Kidney (tissue), 13 donors: ENCODE measurements at regions not wholly inside any gene's neighbourhood (a gene's known extent, or its start where the extent isn't known, plus 50 kb on each side); places are given as distances from the start of the nearest gene placed in this dataset.
"Not testable (repeated sequence)": the region's sequence is repeated elsewhere in the genome, so short reads cannot be mapped to it uniquely, and the experiment has no call there.

Experiments used
- DNase-seq, 5 donors: peaks; one replicate each; pipeline ENCODE4 v3.0.0-alpha.2; 2013 to 2020
- FAIRE-seq: peaks from 2 replicates; lab custom pipeline; 2012; peaks lifted over from hg19 to GRCh38; lab: Jason Lieb, UNC
- H3K27ac ChIP-seq, 2 donors: one replicate each; pipeline ENCODE4 v1.7.0; 2013; ENCODE audit warnings: low read depth in 2 of 2, low read length in 2 of 2, inconsistent platforms in 1 of 2
- H3K27me3 ChIP-seq: one replicate; pipeline ENCODE4 v1.7.1; 2013; ENCODE audit warnings: low read length, inconsistent platforms; ENCODE audit not compliant: control insufficient read depth, insufficient read depth
- H3K36me3 ChIP-seq, 3 donors: one replicate each; pipeline versions ENCODE4 v1.7.0 to v1.7.1; 2013; ENCODE audit warnings: low read length in 3 of 3, control low read depth in 1 of 3, inconsistent platforms in 1 of 3; ENCODE audit not compliant: insufficient read depth in 3 of 3, control insufficient read depth in 2 of 3
- H3K4me1 ChIP-seq, 3 donors: one replicate each; pipeline versions ENCODE4 v1.7.0 to v1.7.1; 2013; ENCODE audit warnings: low read length in 3 of 3, inconsistent platforms in 1 of 3, low read depth in 1 of 3; ENCODE audit not compliant: control insufficient read depth in 2 of 3, insufficient read depth in 2 of 3
- H3K4me3 ChIP-seq, 3 donors: one replicate each; pipeline versions ENCODE4 v1.7.0 to v1.8.1; 2013; ENCODE audit warnings: low read length in 3 of 3, control low read depth in 1 of 3, inconsistent platforms in 1 of 3
- H3K9ac ChIP-seq, 3 donors: one replicate each; pipeline versions ENCODE4 v1.7.0 to v1.7.1; 2013; ENCODE audit warnings: low read length in 3 of 3, control low read depth in 1 of 3, inconsistent platforms in 1 of 3
- H3K9me3 ChIP-seq, 3 donors: one replicate each; pipeline versions ENCODE4 v1.7.0 to v1.7.1; 2013; ENCODE audit warnings: low read length in 3 of 3, control low read depth in 1 of 3, inconsistent platforms in 1 of 3; ENCODE audit not compliant: control insufficient read depth in 2 of 3, insufficient read depth in 1 of 3
- intact Hi-C: fragments of 100-400 bp; cut with DNase I; formaldehyde crosslinking; loops from one replicate; pipeline ENCODE4 v1.11.1; 2022
- TF ChIP-seq, protein P1 (sequence below): IDR thresholded peaks from 3 replicates; pipeline ENCODE4 v1.5.1; 2012; ENCODE audit warnings: mild to moderate bottlenecking, moderate library complexity, borderline replicate concordance; ENCODE audit not compliant: insufficient read depth; ENCODE audit errors: extremely low read depth
- donor health status: control.
- donor health status: control.
- donor health status: control.
- donor health status: control.
- donor health status: control.
- donor health status: DM: yes; HTN: yes; CAD: no.
- donor health status: Normal renal cell carcinoma (clear cell type).

DNA sequence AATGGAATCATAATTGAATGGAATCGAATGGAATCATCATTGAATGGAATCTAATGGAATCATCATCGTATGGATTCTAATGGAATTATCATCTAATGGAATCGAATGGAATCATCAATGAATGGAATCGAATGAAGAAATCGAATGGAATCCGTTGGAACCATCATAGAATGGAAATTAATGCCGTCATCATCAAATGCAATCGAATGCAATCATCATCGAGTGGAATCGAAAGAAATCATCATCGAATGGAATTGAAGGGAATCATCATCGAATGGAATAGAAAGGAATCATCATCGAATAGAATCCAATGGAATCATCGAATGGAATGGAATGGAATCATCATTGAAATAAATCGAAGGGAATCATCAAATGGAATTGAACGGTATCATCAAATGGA lies 217.2 kb downstream of the SHCBP1 start:
- H3K36me3 ChIP-seq = no peaks in the 10 kb centered on the region
- H3K9ac ChIP-seq = no peak overlapping the region
- TF ChIP-seq, protein P1, sequence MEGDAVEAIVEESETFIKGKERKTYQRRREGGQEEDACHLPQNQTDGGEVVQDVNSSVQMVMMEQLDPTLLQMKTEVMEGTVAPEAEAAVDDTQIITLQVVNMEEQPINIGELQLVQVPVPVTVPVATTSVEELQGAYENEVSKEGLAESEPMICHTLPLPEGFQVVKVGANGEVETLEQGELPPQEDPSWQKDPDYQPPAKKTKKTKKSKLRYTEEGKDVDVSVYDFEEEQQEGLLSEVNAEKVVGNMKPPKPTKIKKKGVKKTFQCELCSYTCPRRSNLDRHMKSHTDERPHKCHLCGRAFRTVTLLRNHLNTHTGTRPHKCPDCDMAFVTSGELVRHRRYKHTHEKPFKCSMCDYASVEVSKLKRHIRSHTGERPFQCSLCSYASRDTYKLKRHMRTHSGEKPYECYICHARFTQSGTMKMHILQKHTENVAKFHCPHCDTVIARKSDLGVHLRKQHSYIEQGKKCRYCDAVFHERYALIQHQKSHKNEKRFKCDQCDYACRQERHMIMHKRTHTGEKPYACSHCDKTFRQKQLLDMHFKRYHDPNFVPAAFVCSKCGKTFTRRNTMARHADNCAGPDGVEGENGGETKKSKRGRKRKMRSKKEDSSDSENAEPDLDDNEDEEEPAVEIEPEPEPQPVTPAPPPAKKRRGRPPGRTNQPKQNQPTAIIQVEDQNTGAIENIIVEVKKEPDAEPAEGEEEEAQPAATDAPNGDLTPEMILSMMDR = no peak
- FAIRE-seq = no peak
- intact Hi-C loops = no loop called here
- H3K27me3 ChIP-seq = no peaks in the 10 kb centered on the region
- H3K27ac ChIP-seq = no peak overlapping the region
- H3K4me1 ChIP-seq = no peaks in the 10 kb centered on the region
- peaks cover 3 to 21% (median 3%) of the 10 kb centered on the region in 3 donors for H3K9me3 ChIP-seq
- no peak for DNase-seq
- H3K4me3 ChIP-seq = no peak overlapping the region

DNA sequence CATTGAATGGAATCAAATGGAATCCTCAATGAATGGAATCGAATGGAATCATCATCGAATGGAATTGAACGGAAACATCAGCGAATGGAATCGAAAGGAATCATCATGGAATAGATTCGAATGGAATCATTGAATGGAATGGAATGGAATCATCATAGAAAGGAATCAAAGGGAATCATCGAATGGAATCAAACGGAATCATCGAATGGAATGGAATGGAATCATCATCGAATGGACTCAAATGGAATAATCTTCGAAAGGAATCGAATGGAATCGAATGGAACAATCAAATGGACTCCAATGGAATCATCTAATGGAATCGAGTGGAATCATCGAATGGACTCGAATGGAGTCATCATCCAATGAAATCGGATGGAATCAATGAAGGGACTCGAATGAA lies 222.6 kb downstream of the SHCBP1 start:
- H3K27me3 ChIP-seq, H3K27ac ChIP-seq, intact Hi-C loops, H3K36me3 ChIP-seq, H3K9ac ChIP-seq, DNase-seq, FAIRE-seq, H3K4me3 ChIP-seq, H3K9me3 ChIP-seq, H3K4me1 ChIP-seq: not testable (repeated sequence)

DNA sequence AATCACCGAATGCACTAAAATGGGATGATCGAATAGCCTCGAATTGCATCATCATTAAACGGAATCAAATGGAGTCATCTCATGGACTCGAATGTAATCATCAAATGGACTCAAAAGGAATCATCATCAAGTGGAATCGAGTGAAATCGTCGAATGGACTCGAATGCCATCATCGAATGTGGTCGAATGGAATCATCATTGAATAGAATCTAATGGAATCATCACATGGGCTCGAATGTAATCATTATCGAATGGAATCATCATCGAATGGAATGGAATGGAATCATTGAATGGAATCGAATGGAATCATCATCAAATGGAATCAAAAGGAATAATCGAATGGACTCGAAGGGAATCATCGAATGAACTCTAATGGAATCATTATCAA lies 224.3 kb downstream of the SHCBP1 start:
- H3K27ac ChIP-seq, H3K27me3 ChIP-seq, H3K36me3 ChIP-seq, H3K4me3 ChIP-seq, DNase-seq, H3K4me1 ChIP-seq, H3K9me3 ChIP-seq, intact Hi-C loops, FAIRE-seq, H3K9ac ChIP-seq: not testable (repeated sequence)

DNA sequence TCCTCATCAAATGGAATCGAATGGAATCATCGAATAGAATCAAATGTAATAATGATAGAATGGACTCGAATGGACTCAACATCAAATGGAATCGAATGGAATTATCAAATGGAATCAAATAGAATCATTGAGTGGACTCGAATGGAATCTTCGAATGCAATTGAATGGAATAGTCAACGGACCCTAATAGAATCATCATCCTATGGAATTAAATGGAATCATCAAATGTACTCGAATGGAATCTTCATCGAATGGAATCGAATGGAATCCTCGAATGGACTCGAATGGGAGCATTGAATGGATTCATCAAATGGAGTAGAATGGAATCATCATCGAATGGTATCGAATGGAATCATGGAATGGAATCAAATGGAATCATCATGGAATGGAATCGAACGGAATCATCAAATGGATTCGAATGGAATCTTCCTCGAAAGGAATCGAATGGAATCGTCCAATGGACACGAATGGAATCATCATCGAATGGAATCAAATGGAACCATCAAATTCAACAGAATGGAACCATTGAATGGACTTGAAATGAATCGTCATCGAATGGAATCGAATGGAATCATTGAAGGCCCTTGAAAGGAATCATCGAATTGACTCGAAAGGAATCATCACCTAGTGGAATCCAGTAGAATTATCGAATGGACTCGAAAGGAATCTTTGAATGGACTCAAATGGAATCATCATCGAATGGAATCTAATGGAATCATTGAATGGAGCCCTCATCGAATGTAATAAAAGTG lies 224.9 kb downstream of the SHCBP1 start:
- H3K36me3 ChIP-seq, H3K27ac ChIP-seq, intact Hi-C loops, FAIRE-seq, H3K27me3 ChIP-seq, H3K9me3 ChIP-seq, H3K4me3 ChIP-seq, H3K9ac ChIP-seq, H3K4me1 ChIP-seq: not testable (repeated sequence)
- DNase-seq = peak in 1 of 5 donors; percentile 15

DNA sequence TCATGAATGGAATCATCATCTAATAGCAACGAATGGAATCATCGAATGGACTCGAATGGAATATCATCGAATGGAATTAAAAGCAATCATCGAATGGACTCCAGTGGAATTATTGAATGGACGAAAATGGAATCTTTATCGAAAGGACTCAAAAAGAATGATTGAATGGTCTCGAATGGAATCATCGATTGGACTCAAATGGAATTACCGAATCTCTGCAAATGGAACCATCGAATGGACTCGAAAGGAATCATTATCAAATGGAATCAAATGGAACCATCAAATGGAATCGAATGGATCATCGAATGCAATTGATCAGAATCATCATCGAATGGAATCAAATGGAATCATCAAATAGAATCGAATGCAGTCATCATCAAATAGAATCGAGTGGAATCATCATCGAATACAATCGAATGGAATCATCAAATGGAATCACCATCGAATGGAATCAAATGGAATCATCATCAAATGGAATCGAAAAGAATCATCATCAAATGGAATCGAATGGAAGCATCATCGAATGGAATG lies 225.7 kb downstream of the SHCBP1 start:
- H3K36me3 ChIP-seq, H3K27me3 ChIP-seq, H3K9me3 ChIP-seq, intact Hi-C loops, H3K27ac ChIP-seq, H3K9ac ChIP-seq, FAIRE-seq, H3K4me3 ChIP-seq, H3K4me1 ChIP-seq: not testable (repeated sequence)
- peak in 2 of 5 donors; percentile 10 to 20 for DNase-seq

DNA sequence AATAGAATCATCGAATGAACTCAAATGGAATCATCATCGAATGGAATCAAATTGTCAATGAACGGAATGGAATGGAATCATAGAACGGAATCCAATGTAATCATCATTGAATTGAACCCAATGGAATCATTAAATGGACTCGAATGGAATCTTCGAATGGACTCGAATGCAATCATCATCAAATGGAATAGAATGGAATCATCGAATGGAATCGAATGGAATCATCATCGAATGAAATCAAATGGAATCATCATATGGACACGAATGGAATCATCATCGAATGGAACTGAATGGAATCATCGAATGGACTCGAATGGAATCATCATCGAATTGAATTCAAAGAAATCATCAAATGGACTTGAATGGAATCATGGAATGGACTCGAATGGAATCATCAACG lies 226.2 kb downstream of the SHCBP1 start:
- H3K9ac ChIP-seq, H3K27me3 ChIP-seq, intact Hi-C loops, H3K27ac ChIP-seq, H3K36me3 ChIP-seq, H3K4me3 ChIP-seq, H3K9me3 ChIP-seq, FAIRE-seq, H3K4me1 ChIP-seq: not testable (repeated sequence)
- DNase-seq = peak in 2 of 5 donors; percentile 18 to 52

DNA sequence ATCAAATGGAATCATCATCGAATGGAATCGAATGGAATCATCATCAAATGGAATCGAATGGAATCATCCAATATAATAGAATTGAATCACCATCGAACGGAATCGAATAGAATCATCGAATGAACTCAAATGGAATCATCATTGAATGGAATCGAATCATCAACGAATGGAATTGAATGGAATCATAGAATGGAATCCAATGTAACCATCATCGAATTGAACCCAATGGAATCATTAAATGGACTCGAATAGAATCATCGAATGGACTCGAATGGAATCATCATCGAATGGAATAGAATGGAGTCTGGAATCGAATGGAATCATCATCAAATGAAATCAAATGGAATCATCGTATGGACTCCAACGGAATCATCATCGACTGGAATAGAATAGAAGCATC lies 227.0 kb downstream of the SHCBP1 start:
- H3K4me1 ChIP-seq, H3K9me3 ChIP-seq, H3K27ac ChIP-seq, intact Hi-C loops, H3K36me3 ChIP-seq, H3K9ac ChIP-seq, H3K27me3 ChIP-seq, H3K4me3 ChIP-seq, FAIRE-seq: not testable (repeated sequence)
- DNase-seq = peak in 1 of 5 donors; percentile 18
